ENCODE measurements at regions not wholly inside any gene's neighbourhood (a gene's known extent, or its start where the extent isn't known, plus 50 kb on each side); places are given as distances from the start of the nearest gene placed in this dataset.

GRCh38 chr4:78671903-78672815, 104.0 kb upstream of the BMP2K start:
- H3K4me1 ChIP-seq (ENCODE audit: insufficient read depth, low read length) = no peaks in the 10 kb centered on the region
- H3K36me3 ChIP-seq (ENCODE audit: insufficient read depth, low read length) = no peaks in the 10 kb centered on the region
- no peaks in the 10 kb centered on the region for H3K9me3 ChIP-seq (ENCODE audit: insufficient read depth, low read length, severe bottlenecking)
- no peaks in the 10 kb centered on the region for H3K27me3 ChIP-seq (ENCODE audit: insufficient read depth, low read length, poor library complexity)
- no peak for TF ChIP-seq CTCF (IDR thresholded peaks at IDR 0.05; ENCODE audit: borderline replicate concordance, extremely low read depth, low read length, poor library complexity, severe bottlenecking)
- TF ChIP-seq EZH2 (IDR thresholded peaks at IDR 0.05; ENCODE audit: borderline replicate concordance, low read depth, low read length, severe bottlenecking) = no peak
- no peaks in the 10 kb centered on the region for H4K20me1 ChIP-seq (ENCODE audit: insufficient read depth, low read length)
- no peak overlapping the region for H3K4me2 ChIP-seq (ENCODE audit: insufficient read depth, low read length)
- H3K79me2 ChIP-seq (ENCODE audit: insufficient read depth, low read length) = no peaks in the 10 kb centered on the region
- no peak overlapping the region for H2AFZ ChIP-seq (ENCODE audit: low read depth, low read length)
- no peak overlapping the region for H3K27ac ChIP-seq (ENCODE audit: low read length)
- no peak overlapping the region for H3K9ac ChIP-seq (ENCODE audit: low read depth, low read length)
- no peak overlapping the region for H3K4me3 ChIP-seq (ENCODE audit: low read depth in 1 of 2, low read length in 2 of 2)
- ATAC-seq (ENCODE audit: insufficient read depth, low read depth) = no peak
- DNase-seq = no peak

- no peak overlapping the region for H2AFZ ChIP-seq (ENCODE audit: low read depth, low read length)
- H3K4me1 ChIP-seq (ENCODE audit: insufficient read depth, low read length) = no peaks in the 10 kb centered on the region
- TF ChIP-seq CTCF (IDR thresholded peaks at IDR 0.05; ENCODE audit: borderline replicate concordance, extremely low read depth, low read length, poor library complexity, severe bottlenecking) = no peak
- no peak for TF ChIP-seq EZH2 (IDR thresholded peaks at IDR 0.05; ENCODE audit: borderline replicate concordance, low read depth, low read length, severe bottlenecking)
- no peaks in the 10 kb centered on the region for H3K79me2 ChIP-seq (ENCODE audit: insufficient read depth, low read length)
- H3K9ac ChIP-seq (ENCODE audit: low read depth, low read length) = no peak overlapping the region
- H3K4me2 ChIP-seq (ENCODE audit: insufficient read depth, low read length) = no peak overlapping the region
- ATAC-seq (ENCODE audit: insufficient read depth, low read depth) (no peak), DNase-seq (no peak)
- H3K36me3 ChIP-seq (ENCODE audit: insufficient read depth, low read length) = no peaks in the 10 kb centered on the region
- no peaks in the 10 kb centered on the region for H3K9me3 ChIP-seq (ENCODE audit: insufficient read depth, low read length, severe bottlenecking)
- H3K27me3 ChIP-seq (ENCODE audit: insufficient read depth, low read length, poor library complexity) = no peaks in the 10 kb centered on the region
- no peak overlapping the region for H3K27ac ChIP-seq (ENCODE audit: low read length)
- H3K4me3 ChIP-seq (ENCODE audit: low read depth in 1 of 2, low read length in 2 of 2) = no peak overlapping the region
- no peaks in the 10 kb centered on the region for H4K20me1 ChIP-seq (ENCODE audit: insufficient read depth, low read length)
Observed at GRCh38 chr4:78673337-78673736, 102.8 kb upstream of the BMP2K start.

GRCh38 chr4:78675325-78675724, 100.8 kb upstream of the BMP2K start:
- DNase-seq (no peak), ATAC-seq (ENCODE audit: insufficient read depth, low read depth) (no peak)
- Histone ChIP-seq H3K4me2 (ENCODE audit: insufficient read depth, low read length) (no peak overlapping the region), H3K36me3 (ENCODE audit: insufficient read depth, low read length) (no peaks in the 10 kb centered on the region), H3K27ac (ENCODE audit: low read length) (no peak overlapping the region), H3K9ac (ENCODE audit: low read depth, low read length) (no peak overlapping the region), H4K20me1 (ENCODE audit: insufficient read depth, low read length) (no peaks in the 10 kb centered on the region), H3K4me3 (ENCODE audit: low read depth in 1 of 2, low read length in 2 of 2) (no peak overlapping the region), H3K27me3 (ENCODE audit: insufficient read depth, low read length, poor library complexity) (no peaks in the 10 kb centered on the region), H2AFZ (ENCODE audit: low read depth, low read length) (no peak overlapping the region), H3K79me2 (ENCODE audit: insufficient read depth, low read length) (no peaks in the 10 kb centered on the region), H3K4me1 (ENCODE audit: insufficient read depth, low read length) (no peaks in the 10 kb centered on the region), H3K9me3 (ENCODE audit: insufficient read depth, low read length, severe bottlenecking) (no peaks in the 10 kb centered on the region)
- no peak for TF ChIP-seq CTCF (IDR thresholded peaks at IDR 0.05; ENCODE audit: borderline replicate concordance, extremely low read depth, low read length, poor library complexity, severe bottlenecking)
- no peak for TF ChIP-seq EZH2 (IDR thresholded peaks at IDR 0.05; ENCODE audit: borderline replicate concordance, low read depth, low read length, severe bottlenecking)

All from DND-41 (cell line).